Neutrophil (primary cell): ENCODE measurements at regions not wholly inside any gene's neighbourhood (a gene's known extent, or its start where the extent isn't known, plus 50 kb on each side); places are given as distances from the start of the nearest gene placed in this dataset.

ENCODE experiments used
- H3K27ac ChIP-seq: fragments of 200-600 bp; sonication (generic); 2 replicates; pipeline ENCODE4 v1.5.1; 2016; ENCODE audit warnings: mild to moderate bottlenecking, moderate library complexity
- H3K27me3 ChIP-seq: fragments of 200-600 bp; sonication (generic); 2 replicates; pipeline ENCODE4 v1.6.0; 2016; ENCODE audit warnings: mild to moderate bottlenecking
- H3K36me3 ChIP-seq: fragments of 200-600 bp; sonication (generic); 2 replicates; pipeline ENCODE4 v1.5.1; 2017
- H3K4me1 ChIP-seq, 2 experiments: fragments of 200-600 bp in 1 of 2; sonication (generic) in 1 of 2; 1 replicate in 1 of 2; 2 replicates in 1 of 2; pipeline versions ENCODE4 v1.5.1 to v1.6.1; 2013 to 2016; ENCODE audit warnings: low read depth in 1 of 2, low read length in 1 of 2, mild to moderate bottlenecking in 1 of 2, moderate library complexity in 1 of 2; ENCODE audit not compliant: control insufficient read depth in 1 of 2, insufficient read depth in 1 of 2
- H3K4me3 ChIP-seq, 2 experiments: fragments of 200-600 bp in 1 of 2; sonication (generic) in 1 of 2; 1 replicate in 1 of 2; 2 replicates in 1 of 2; pipeline ENCODE4 v1.5.1; 2013 to 2016; ENCODE audit warnings: low read depth in 1 of 2, low read length in 1 of 2, mild to moderate bottlenecking in 1 of 2, moderate library complexity in 1 of 2
- H3K9me3 ChIP-seq: fragments of 200-600 bp; sonication (generic); 2 replicates; pipeline ENCODE4 v1.5.1; 2016
- CTCF ChIP-seq: fragments of 200-600 bp; sonication (generic); IDR thresholded peaks from 2 replicates; pipeline ENCODE4 v1.5.1; 2016; ENCODE audit warnings: antibody characterized with exemption

- no peaks in the 10 kb centered on the region for H3K9me3 ChIP-seq
- no peaks in the 10 kb centered on the region for H3K4me1 ChIP-seq
- no peak for TF ChIP-seq CTCF
- H3K4me3 ChIP-seq = no peak overlapping the region
- H3K36me3 ChIP-seq = no peaks in the 10 kb centered on the region
- peaks cover 59% of the 10 kb centered on the region for H3K27me3 ChIP-seq
- H3K27ac ChIP-seq = no peak overlapping the region
Measured at GRCh38 chr12:107163413-107163812, 70.1 kb upstream of the CRY1 start.

- no peaks in the 10 kb centered on the region for H3K9me3 ChIP-seq
- no peak overlapping the region for H3K27ac ChIP-seq
- peaks cover 50% of the 10 kb centered on the region for H3K27me3 ChIP-seq
- no peaks in the 10 kb centered on the region for H3K4me1 ChIP-seq
- no peaks in the 10 kb centered on the region for H3K36me3 ChIP-seq
- H3K4me3 ChIP-seq = no peak overlapping the region
- TF ChIP-seq CTCF = no peak
Measured at GRCh38 chr12:107164392-107164791, 71.0 kb upstream of the CRY1 start.

GRCh38 chr12:107165581-107165980 lies 72.2 kb upstream of the CRY1 start:
- H3K4me1 ChIP-seq = no peaks in the 10 kb centered on the region
- peaks cover 39% of the 10 kb centered on the region for H3K27me3 ChIP-seq
- H3K36me3 ChIP-seq = no peaks in the 10 kb centered on the region
- H3K4me3 ChIP-seq = no peak overlapping the region
- H3K9me3 ChIP-seq = no peaks in the 10 kb centered on the region
- no peak for TF ChIP-seq CTCF
- no peak overlapping the region for H3K27ac ChIP-seq

GRCh38 chr12:107167756-107168155 lies 74.4 kb upstream of the CRY1 start:
- Histone ChIP-seq H3K27me3 (peaks cover 23% of the 10 kb centered on the region), H3K4me1 (no peaks in the 10 kb centered on the region), H3K4me3 (no peak overlapping the region), H3K27ac (no peak overlapping the region), H3K36me3 (no peaks in the 10 kb centered on the region), H3K9me3 (no peaks in the 10 kb centered on the region)
- TF ChIP-seq CTCF = no peak

GRCh38 chr12:107169200-107169599 lies 75.9 kb upstream of the CRY1 start:
- H3K9me3 ChIP-seq = no peaks in the 10 kb centered on the region
- H3K4me3 ChIP-seq = no peak overlapping the region
- H3K36me3 ChIP-seq = no peaks in the 10 kb centered on the region
- TF ChIP-seq CTCF = no peak
- peaks cover 21% of the 10 kb centered on the region for H3K27me3 ChIP-seq
- no peak overlapping the region for H3K27ac ChIP-seq
- no peaks in the 10 kb centered on the region for H3K4me1 ChIP-seq

- no peaks in the 10 kb centered on the region for H3K4me1 ChIP-seq
- no peak for TF ChIP-seq CTCF
- no peak overlapping the region for H3K27ac ChIP-seq
- H3K27me3 ChIP-seq = peaks cover 21% of the 10 kb centered on the region
- H3K4me3 ChIP-seq = no peak overlapping the region
- H3K36me3 ChIP-seq = no peaks in the 10 kb centered on the region
- no peaks in the 10 kb centered on the region for H3K9me3 ChIP-seq
Measured at GRCh38 chr12:107178776-107179175, 85.4 kb upstream of the CRY1 start.
